Mesendoderm (in vitro differentiated cells): ENCODE measurements at regions not wholly inside any gene's neighbourhood (a gene's known extent, or its start where the extent isn't known, plus 50 kb on each side); places are given as distances from the start of the nearest gene placed in this dataset.

Experiments
- DNase-seq: peaks from one replicate; pipeline ENCODE4 v3.0.0; 2013
- H2AK5ac ChIP-seq: 2 replicates; pipeline ENCODE4 v1.6.1; 2013; ENCODE audit warnings: low read length, inconsistent platforms
- H2BK120ac ChIP-seq: 2 replicates; pipeline ENCODE4 v1.6.1; 2013; ENCODE audit warnings: low read depth, mild to moderate bottlenecking, low read length, moderate library complexity, mixed read lengths
- H2BK15ac ChIP-seq: replicated peaks from 2 replicates; pipeline ENCODE4 v1.6.1; 2013; ENCODE audit warnings: low read depth, mild to moderate bottlenecking, moderate library complexity
- H2BK5ac ChIP-seq: 2 replicates; pipeline ENCODE4 v1.6.1; 2013; ENCODE audit warnings: low read length, inconsistent platforms
- H3K18ac ChIP-seq: 2 replicates; pipeline ENCODE4 v1.6.1; 2013; ENCODE audit warnings: mild to moderate bottlenecking, low read length, mixed read lengths
- H3K23ac ChIP-seq: one replicate; pipeline ENCODE4 v1.6.1; 2013; ENCODE audit warnings: low read length
- H3K27ac ChIP-seq: 2 replicates; pipeline ENCODE4 v1.5.1; 2013; ENCODE audit warnings: low read depth, mild to moderate bottlenecking, inconsistent platforms, low read length, moderate library complexity
- H3K27me3 ChIP-seq: 2 replicates; pipeline ENCODE4 v1.6.1; 2013; ENCODE audit warnings: low read length, control low read depth, mild to moderate bottlenecking, inconsistent platforms; ENCODE audit not compliant: insufficient read depth, poor library complexity
- H3K36me3 ChIP-seq: 2 replicates; pipeline ENCODE4 v1.6.1; 2013; ENCODE audit warnings: low read length, inconsistent platforms; ENCODE audit not compliant: control insufficient read depth, insufficient read depth
- H3K4ac ChIP-seq: one replicate; pipeline ENCODE4 v1.6.1; 2013; ENCODE audit warnings: low read depth, mild to moderate bottlenecking, low read length, moderate library complexity
- H3K4me1 ChIP-seq: 2 replicates; pipeline ENCODE4 v1.6.1; 2013; ENCODE audit warnings: low read depth, low read length, inconsistent platforms; ENCODE audit not compliant: control insufficient read depth
- H3K4me2 ChIP-seq: 2 replicates; pipeline ENCODE4 v1.6.1; 2013; ENCODE audit warnings: low read length
- H3K4me3 ChIP-seq: 2 replicates; pipeline ENCODE4 v1.5.1; 2013; ENCODE audit warnings: mild to moderate bottlenecking, low read length
- H3K56ac ChIP-seq: one replicate; pipeline ENCODE4 v1.6.1; 2013; ENCODE audit warnings: low read length
- H3K79me1 ChIP-seq: 2 replicates; pipeline ENCODE4 v1.6.1; 2013; ENCODE audit warnings: low read length, inconsistent platforms
- H3K79me2 ChIP-seq: 2 replicates; pipeline ENCODE4 v1.6.1; 2013; ENCODE audit warnings: mild to moderate bottlenecking, low read length; ENCODE audit not compliant: control insufficient read depth, insufficient read depth
- H3K9ac ChIP-seq: 2 replicates; pipeline ENCODE4 v1.6.1; 2013; ENCODE audit warnings: low read length, inconsistent platforms
- H4K5ac ChIP-seq: one replicate; pipeline ENCODE4 v1.6.1; 2013; ENCODE audit warnings: low read length
- H4K8ac ChIP-seq: one replicate; pipeline ENCODE4 v1.6.1; 2013; ENCODE audit warnings: low read depth, mild to moderate bottlenecking, control low read depth, low read length, moderate library complexity
- WGBS: extraction: QIAGEN DNeasy Blood & Tissue Kit; methylation state at CpG from one replicate; pipeline ENCODE4 v1.1.7; 2013; ENCODE audit warnings: low lambda C conversion rate, missing lambda C conversion rate; ENCODE audit not compliant: insufficient coverage; ENCODE audit errors: extremely low coverage; 5-methylcytosine and 5-hydroxymethylcytosine counted together

DNA sequence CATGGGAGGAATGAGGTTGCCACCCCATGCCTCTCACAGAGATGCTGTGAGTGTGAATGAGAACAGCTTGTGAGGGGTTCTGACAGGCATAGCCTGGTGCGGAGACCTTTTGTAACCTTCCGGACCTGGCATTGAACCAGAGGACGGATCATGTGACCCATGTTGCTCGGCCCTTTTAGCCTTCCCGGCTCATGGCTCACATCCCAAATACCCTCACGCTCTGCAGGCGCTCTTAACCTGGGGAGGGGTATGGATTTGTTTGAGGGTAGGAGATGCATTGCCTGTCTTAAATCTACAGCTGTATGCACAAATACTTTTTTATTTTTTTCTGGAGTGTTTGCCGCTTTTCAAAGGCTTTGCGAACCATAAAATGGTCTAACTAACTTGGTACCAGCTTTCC lies 102.4 kb upstream of the CRHR1 start:
- H4K8ac ChIP-seq: no peak overlapping the region
- no peak overlapping the region for H3K4me2 ChIP-seq
- H4K5ac ChIP-seq: no peak overlapping the region
- H3K18ac ChIP-seq: no peak overlapping the region
- H3K27ac ChIP-seq: no peak overlapping the region
- no peaks in the 10 kb centered on the region for H3K79me1 ChIP-seq
- no peaks in the 10 kb centered on the region for H3K27me3 ChIP-seq
- H3K79me2 ChIP-seq: no peaks in the 10 kb centered on the region
- H2BK120ac ChIP-seq: no peak overlapping the region
- no peak for DNase-seq
- H3K56ac ChIP-seq: no peak overlapping the region
- H3K36me3 ChIP-seq: no peaks in the 10 kb centered on the region
- no peak overlapping the region for H2BK15ac ChIP-seq
- H3K23ac ChIP-seq: no peak overlapping the region
- no peaks in the 10 kb centered on the region for H3K4me1 ChIP-seq
- H2AK5ac ChIP-seq: no peak overlapping the region
- H3K4ac ChIP-seq: no peak overlapping the region
- no peak overlapping the region for H2BK5ac ChIP-seq
- H3K4me3 ChIP-seq: no peak overlapping the region
- WGBS: no CpG with 5 or more reads among the region's 9 CpGs
- no peak overlapping the region for H3K9ac ChIP-seq

- Histone ChIP-seq H3K18ac (no peak overlapping the region), H3K79me1 (no peaks in the 10 kb centered on the region), H3K9ac (no peak overlapping the region), H2BK5ac (no peak overlapping the region), H3K23ac (no peak overlapping the region), H2BK15ac (no peak overlapping the region), H3K4ac (no peak overlapping the region), H3K27me3 (no peaks in the 10 kb centered on the region), H3K4me1 (no peaks in the 10 kb centered on the region), H2BK120ac (no peak overlapping the region), H3K79me2 (no peaks in the 10 kb centered on the region), H3K27ac (no peak overlapping the region), H4K5ac (no peak overlapping the region), H3K4me3 (no peak overlapping the region), H3K4me2 (no peak overlapping the region), H3K56ac (no peak overlapping the region), H2AK5ac (no peak overlapping the region), H3K36me3 (no peaks in the 10 kb centered on the region), H4K8ac (no peak overlapping the region)
- no peak for DNase-seq
- no CpG with 5 or more reads among the region's 4 CpGs for WGBS
Measured at GRCh38 chr17:45686250-45686649, 97.9 kb upstream of the CRHR1 start.

- Histone ChIP-seq H3K79me1 (no peaks in the 10 kb centered on the region), H2BK5ac (no peak overlapping the region), H2BK15ac (no peak overlapping the region), H3K36me3 (no peaks in the 10 kb centered on the region), H3K56ac (no peak overlapping the region), H4K8ac (no peak overlapping the region), H2BK120ac (no peak overlapping the region), H3K4me2 (no peak overlapping the region), H3K27me3 (no peaks in the 10 kb centered on the region), H4K5ac (no peak overlapping the region), H3K23ac (no peak overlapping the region), H3K27ac (no peak overlapping the region), H3K79me2 (no peaks in the 10 kb centered on the region), H3K18ac (no peak overlapping the region), H2AK5ac (no peak overlapping the region), H3K4me3 (no peak overlapping the region), H3K4ac (no peak overlapping the region), H3K4me1 (no peaks in the 10 kb centered on the region), H3K9ac (no peak overlapping the region)
- DNase-seq: no peak
- WGBS: no CpG with 5 or more reads among the region's 2 CpGs
Measured at GRCh38 chr17:45687594-45687993, 96.5 kb upstream of the CRHR1 start.

GRCh38 chr17:45688353-45688752 lies 95.8 kb upstream of the CRHR1 start:
- Histone ChIP-seq H3K4me3 (no peak overlapping the region), H2BK5ac (no peak overlapping the region), H3K27ac (no peak overlapping the region), H3K18ac (no peak overlapping the region), H3K79me1 (no peaks in the 10 kb centered on the region), H3K56ac (no peak overlapping the region), H3K9ac (no peak overlapping the region), H3K4me1 (no peaks in the 10 kb centered on the region), H3K79me2 (no peaks in the 10 kb centered on the region), H3K36me3 (no peaks in the 10 kb centered on the region), H3K4me2 (no peak overlapping the region), H3K4ac (no peak overlapping the region), H2BK15ac (no peak overlapping the region), H3K23ac (no peak overlapping the region), H3K27me3 (no peaks in the 10 kb centered on the region), H4K8ac (no peak overlapping the region), H4K5ac (no peak overlapping the region), H2BK120ac (no peak overlapping the region), H2AK5ac (no peak overlapping the region)
- DNase-seq: no peak
- WGBS: no CpG with 5 or more reads among the region's 10 CpGs

GRCh38 chr17:45688820-45689219 lies 95.3 kb upstream of the CRHR1 start:
- no CpG with 5 or more reads among the region's 7 CpGs for WGBS
- no peaks in the 10 kb centered on the region for H3K79me2 ChIP-seq
- no peaks in the 10 kb centered on the region for H3K79me1 ChIP-seq

GRCh38 chr17:45689451-45689850 lies 94.7 kb upstream of the CRHR1 start:
- Histone ChIP-seq H2BK5ac (no peak overlapping the region), H3K56ac (no peak overlapping the region), H3K27me3 (no peaks in the 10 kb centered on the region), H4K8ac (no peak overlapping the region), H3K23ac (no peak overlapping the region), H3K79me2 (no peaks in the 10 kb centered on the region), H3K27ac (no peak overlapping the region), H3K4me3 (no peak overlapping the region), H3K9ac (no peak overlapping the region), H4K5ac (no peak overlapping the region), H2BK120ac (no peak overlapping the region), H3K36me3 (no peaks in the 10 kb centered on the region), H3K4ac (no peak overlapping the region), H3K79me1 (no peaks in the 10 kb centered on the region), H2AK5ac (no peak overlapping the region), H3K4me1 (no peaks in the 10 kb centered on the region), H3K4me2 (no peak overlapping the region), H2BK15ac (no peak overlapping the region), H3K18ac (no peak overlapping the region)
- DNase-seq: no peak
- no CpG with 5 or more reads among the region's 6 CpGs for WGBS

More at GRCh38 chr17:45688820-45689219, 95.3 kb upstream of the CRHR1 start:
- Histone ChIP-seq H3K18ac (no peak overlapping the region), H3K56ac (no peak overlapping the region), H3K4me1 (no peaks in the 10 kb centered on the region), H2AK5ac (no peak overlapping the region), H3K4me3 (no peak overlapping the region), H3K27ac (no peak overlapping the region), H3K23ac (no peak overlapping the region), H3K9ac (no peak overlapping the region), H3K4ac (no peak overlapping the region), H2BK120ac (no peak overlapping the region), H3K27me3 (no peaks in the 10 kb centered on the region), H4K5ac (no peak overlapping the region), H2BK15ac (no peak overlapping the region), H3K4me2 (no peak overlapping the region), H3K36me3 (no peaks in the 10 kb centered on the region), H2BK5ac (no peak overlapping the region), H4K8ac (no peak overlapping the region)
- DNase-seq: no peak
